Subcutaneous abdominal adipose tissue (tissue), 5 donors: ENCODE measurements at regions not wholly inside any gene's neighbourhood (a gene's known extent, or its start where the extent isn't known, plus 50 kb on each side); places are given as distances from the start of the nearest gene placed in this dataset.

Experiments used
- H3K27ac ChIP-seq: one replicate; pipeline ENCODE4 v1.7.0; 2013; ENCODE audit warnings: low read depth, mild to moderate bottlenecking, inconsistent platforms, low read length, moderate library complexity
- H3K27me3 ChIP-seq, 5 donors: one replicate each; pipeline ENCODE4 v1.7.0; 2013; ENCODE audit warnings: low read length in 5 of 5, inconsistent platforms in 1 of 5; ENCODE audit not compliant: control insufficient read depth in 5 of 5, insufficient read depth in 4 of 5
- H3K36me3 ChIP-seq, 5 donors: one replicate each; pipeline ENCODE4 v1.7.0; 2013; ENCODE audit warnings: low read length in 5 of 5; ENCODE audit not compliant: control insufficient read depth in 5 of 5, insufficient read depth in 5 of 5
- H3K4me1 ChIP-seq, 5 donors: one replicate each; pipeline ENCODE4 v1.7.0; 2013; ENCODE audit warnings: low read length in 5 of 5, mild to moderate bottlenecking in 3 of 5, moderate library complexity in 1 of 5; ENCODE audit not compliant: control insufficient read depth in 5 of 5, insufficient read depth in 5 of 5
- H3K4me3 ChIP-seq, 5 donors: one replicate each; pipeline ENCODE4 v1.7.0; 2013; ENCODE audit warnings: low read length in 5 of 5, low read depth in 1 of 5
- H3K9ac ChIP-seq, 5 donors: one replicate each; pipeline ENCODE4 v1.7.0; 2013; ENCODE audit warnings: low read length in 5 of 5, mild to moderate bottlenecking in 4 of 5, moderate library complexity in 3 of 5
- H3K9me3 ChIP-seq, 5 donors: one replicate each; pipeline ENCODE4 v1.7.0; 2013; ENCODE audit warnings: low read length in 5 of 5; ENCODE audit not compliant: control insufficient read depth in 5 of 5
- donor health status: healthy.
- donor health status: healthy.
- donor health status: healthy.
- donor health status: healthy.
- donor health status: healthy.

GRCh38 chr21:41672543-41672915 is 94.3 kb downstream of the RIPK4 start:
- Histone ChIP-seq H3K27me3 (peaks cover 0 to 2% (median 0%) of the 10 kb centered on the region in 5 donors), H3K9me3 (no peaks in the 10 kb centered on the region), H3K9ac (no peak overlapping the region), H3K4me1 (peaks cover 0 to 12% (median 6%) of the 10 kb centered on the region in 5 donors), H3K36me3 (no peaks in the 10 kb centered on the region), H3K4me3 (no peak overlapping the region), H3K27ac (no peak overlapping the region)

- no peaks in the 10 kb centered on the region for H3K9me3 ChIP-seq
- no peak overlapping the region for H3K4me3 ChIP-seq
- no peak overlapping the region for H3K27ac ChIP-seq
- peaks cover 0 to 2% (median 0%) of the 10 kb centered on the region in 5 donors for H3K27me3 ChIP-seq
- no peaks in the 10 kb centered on the region for H3K36me3 ChIP-seq
- peaks cover 0 to 12% (median 6%) of the 10 kb centered on the region in 5 donors for H3K4me1 ChIP-seq
- no peak overlapping the region for H3K9ac ChIP-seq
Measured at GRCh38 chr21:41671859-41672542, 94.9 kb downstream of the RIPK4 start.

GRCh38 chr21:41671212-41671762 is 95.6 kb downstream of the RIPK4 start:
- H3K4me1 ChIP-seq, result peaks cover 0 to 12% (median 7%) of the 10 kb centered on the region in 5 donors
- no peaks in the 10 kb centered on the region for H3K36me3 ChIP-seq
- no peaks in the 10 kb centered on the region for H3K9me3 ChIP-seq
- no peak overlapping the region for H3K9ac ChIP-seq
- H3K27me3 ChIP-seq, result peaks cover 0 to 2% (median 1%) of the 10 kb centered on the region in 5 donors
- no peak overlapping the region for H3K4me3 ChIP-seq
- H3K27ac ChIP-seq, result no peak overlapping the region

GRCh38 chr21:41670056-41670805 is 96.6 kb downstream of the RIPK4 start:
- Histone ChIP-seq H3K4me3 (no peak overlapping the region), H3K36me3 (no peaks in the 10 kb centered on the region), H3K27ac (no peak overlapping the region), H3K9me3 (no peaks in the 10 kb centered on the region), H3K4me1 (peaks cover 0 to 13% (median 9%) of the 10 kb centered on the region in 5 donors), H3K27me3 (peaks cover 0 to 12% (median 6%) of the 10 kb centered on the region in 5 donors), H3K9ac (no peak overlapping the region)

- no peak overlapping the region for H3K27ac ChIP-seq
- no peaks in the 10 kb centered on the region for H3K36me3 ChIP-seq
- H3K9me3 ChIP-seq, result no peaks in the 10 kb centered on the region
- H3K9ac ChIP-seq, result no peak overlapping the region
- H3K4me3 ChIP-seq, result no peak overlapping the region
- peaks cover 2 to 19% (median 17%) of the 10 kb centered on the region in 5 donors for H3K4me1 ChIP-seq
- peaks cover 0 to 15% (median 6%) of the 10 kb centered on the region in 5 donors for H3K27me3 ChIP-seq
Measured at GRCh38 chr21:41669533-41669830, 97.4 kb downstream of the RIPK4 start.

GRCh38 chr21:41668686-41669532 is 97.9 kb downstream of the RIPK4 start:
- Histone ChIP-seq H3K9ac (no peak overlapping the region), H3K4me1 (peaks cover 2 to 23% (median 14%) of the 10 kb centered on the region in 5 donors), H3K4me3 (no peak overlapping the region), H3K9me3 (no peaks in the 10 kb centered on the region), H3K36me3 (no peaks in the 10 kb centered on the region), H3K27ac (no peak overlapping the region), H3K27me3 (peaks cover 0 to 15% (median 6%) of the 10 kb centered on the region in 5 donors)

GRCh38 chr21:41668051-41668541 is 98.8 kb downstream of the RIPK4 start:
- no peak overlapping the region for H3K27ac ChIP-seq
- H3K4me1 ChIP-seq, result peaks cover 2 to 17% (median 10%) of the 10 kb centered on the region in 5 donors
- H3K36me3 ChIP-seq, result no peaks in the 10 kb centered on the region
- H3K27me3 ChIP-seq, result peaks cover 0 to 13% (median 6%) of the 10 kb centered on the region in 5 donors
- no peak overlapping the region for H3K9ac ChIP-seq
- no peaks in the 10 kb centered on the region for H3K9me3 ChIP-seq
- no peak overlapping the region for H3K4me3 ChIP-seq

GRCh38 chr21:41667136-41667535 is 99.7 kb downstream of the RIPK4 start:
- no peaks in the 10 kb centered on the region for H3K36me3 ChIP-seq
- no peak overlapping the region for H3K27ac ChIP-seq
- no peak overlapping the region for H3K4me3 ChIP-seq
- peaks cover 2 to 17% (median 9%) of the 10 kb centered on the region in 5 donors for H3K4me1 ChIP-seq
- H3K9ac ChIP-seq, result no peak overlapping the region
- no peaks in the 10 kb centered on the region for H3K9me3 ChIP-seq
- H3K27me3 ChIP-seq, result peaks cover 0 to 17% (median 6%) of the 10 kb centered on the region in 5 donors

GRCh38 chr21:41666641-41667081 is 100.2 kb downstream of the RIPK4 start:
- Histone ChIP-seq H3K36me3 (no peaks in the 10 kb centered on the region), H3K27me3 (peaks cover 0 to 17% (median 6%) of the 10 kb centered on the region in 5 donors), H3K4me1 (peaks cover 2 to 17% (median 9%) of the 10 kb centered on the region in 5 donors), H3K27ac (no peak overlapping the region), H3K4me3 (no peak overlapping the region), H3K9me3 (no peaks in the 10 kb centered on the region), H3K9ac (no peak overlapping the region)
